T-helper 2 cell treated with Interferon-gamma antibody and Interleukin-4, amounts not matched to agents 5 μg/mL and 100 μg/mL, for 36 hours (primary cell): ENCODE measurements at regions not wholly inside any gene's neighbourhood (a gene's known extent, or its start where the extent isn't known, plus 50 kb on each side); places are given as distances from the start of the nearest gene placed in this dataset.

ENCODE experiments used
- DNase-seq: peaks from one replicate; pipeline ENCODE4 v3.0.0; 2021; ENCODE audit warnings: low spot score
- H3K27ac Mint-ChIP-seq: one replicate; pipeline ENCODE4 v1.8.0; 2021; ENCODE audit warnings: mild to moderate bottlenecking, mixed read lengths
- H3K27me3 Mint-ChIP-seq: one replicate; pipeline ENCODE4 v1.8.0; 2021; ENCODE audit warnings: low read depth, mixed read lengths
- H3K36me3 Mint-ChIP-seq: one replicate; pipeline ENCODE4 v1.8.0; 2021; ENCODE audit warnings: low read depth, mixed read lengths
- H3K4me1 Mint-ChIP-seq: one replicate; pipeline ENCODE4 v1.8.0; 2021; ENCODE audit warnings: low read depth, mixed read lengths
- H3K4me3 Mint-ChIP-seq: one replicate; pipeline ENCODE4 v1.8.0; 2022; ENCODE audit warnings: mild to moderate bottlenecking, moderate library complexity, mixed read lengths
- H3K9me3 Mint-ChIP-seq: one replicate; pipeline ENCODE4 v1.8.0; 2021; ENCODE audit warnings: mixed read lengths

- no peaks in the 10 kb centered on the region for H3K27me3 Mint-ChIP-seq
- H3K36me3 Mint-ChIP-seq = no peaks in the 10 kb centered on the region
- DNase-seq = no peak
- H3K4me3 Mint-ChIP-seq = no peak overlapping the region
- H3K27ac Mint-ChIP-seq = no peak overlapping the region
- peaks cover 14% of the 10 kb centered on the region for H3K9me3 Mint-ChIP-seq
- no peaks in the 10 kb centered on the region for H3K4me1 Mint-ChIP-seq
These were observed 824.2 kb upstream of the FAM98A start for GRCh38 chr2:34423301-34423700.

GRCh38 chr2:34419856-34420255 lies 820.8 kb upstream of the FAM98A start:
- Mint-ChIP-seq H3K4me3 (no peak overlapping the region), H3K9me3 (peaks cover 14% of the 10 kb centered on the region), H3K36me3 (no peaks in the 10 kb centered on the region), H3K27me3 (no peaks in the 10 kb centered on the region), H3K4me1 (no peaks in the 10 kb centered on the region), H3K27ac (no peak overlapping the region)
- no peak for DNase-seq

- Mint-ChIP-seq H3K36me3 (no peaks in the 10 kb centered on the region), H3K9me3 (peaks cover 4% of the 10 kb centered on the region), H3K27me3 (no peaks in the 10 kb centered on the region), H3K4me3 (no peak overlapping the region), H3K4me1 (no peaks in the 10 kb centered on the region), H3K27ac (no peak overlapping the region)
- no peak for DNase-seq
These were observed 817.8 kb upstream of the FAM98A start for GRCh38 chr2:34416856-34417255.

GRCh38 chr2:34414856-34415255 lies 815.8 kb upstream of the FAM98A start:
- Mint-ChIP-seq H3K27me3 (no peaks in the 10 kb centered on the region), H3K27ac (no peak overlapping the region)
- no peak for DNase-seq

GRCh38 chr2:34408100-34408499 lies 809.0 kb upstream of the FAM98A start:
- H3K27me3 Mint-ChIP-seq = no peaks in the 10 kb centered on the region
- H3K9me3 Mint-ChIP-seq = peaks cover 6% of the 10 kb centered on the region
- no peak overlapping the region for H3K4me3 Mint-ChIP-seq
- no peaks in the 10 kb centered on the region for H3K36me3 Mint-ChIP-seq
- no peaks in the 10 kb centered on the region for H3K4me1 Mint-ChIP-seq
- no peak overlapping the region for H3K27ac Mint-ChIP-seq
- DNase-seq = no peak

More at GRCh38 chr2:34414856-34415255, 815.8 kb upstream of the FAM98A start:
- Mint-ChIP-seq H3K9me3 (no peaks in the 10 kb centered on the region), H3K4me3 (no peak overlapping the region), H3K36me3 (no peaks in the 10 kb centered on the region), H3K4me1 (no peaks in the 10 kb centered on the region)

GRCh38 chr2:34403512-34403911 lies 804.4 kb upstream of the FAM98A start:
- H3K4me3 Mint-ChIP-seq = no peak overlapping the region
- no peak overlapping the region for H3K27ac Mint-ChIP-seq
- H3K27me3 Mint-ChIP-seq = no peaks in the 10 kb centered on the region
- H3K36me3 Mint-ChIP-seq = no peaks in the 10 kb centered on the region
- H3K4me1 Mint-ChIP-seq = no peaks in the 10 kb centered on the region
- no peak for DNase-seq
- peaks cover 12% of the 10 kb centered on the region for H3K9me3 Mint-ChIP-seq

GRCh38 chr2:34402376-34402775 lies 803.3 kb upstream of the FAM98A start:
- Mint-ChIP-seq H3K4me3 (no peak overlapping the region), H3K4me1 (no peaks in the 10 kb centered on the region), H3K36me3 (no peaks in the 10 kb centered on the region), H3K9me3 (peaks cover 12% of the 10 kb centered on the region), H3K27ac (no peak overlapping the region), H3K27me3 (no peaks in the 10 kb centered on the region)
- no peak for DNase-seq

GRCh38 chr2:34401186-34401585 lies 802.1 kb upstream of the FAM98A start:
- Mint-ChIP-seq H3K36me3 (no peaks in the 10 kb centered on the region), H3K9me3 (peaks cover 11% of the 10 kb centered on the region), H3K27me3 (no peaks in the 10 kb centered on the region), H3K4me3 (no peak overlapping the region), H3K27ac (no peak overlapping the region), H3K4me1 (no peaks in the 10 kb centered on the region)
- DNase-seq = no peak

GRCh38 chr2:34388446-34388845 lies 789.3 kb upstream of the FAM98A start:
- H3K4me3 Mint-ChIP-seq = no peak overlapping the region
- H3K4me1 Mint-ChIP-seq = no peaks in the 10 kb centered on the region
- H3K27me3 Mint-ChIP-seq = no peaks in the 10 kb centered on the region
- no peaks in the 10 kb centered on the region for H3K36me3 Mint-ChIP-seq
- H3K9me3 Mint-ChIP-seq = peaks cover 24% of the 10 kb centered on the region
- DNase-seq = no peak
- H3K27ac Mint-ChIP-seq = no peak overlapping the region

- no peaks in the 10 kb centered on the region for H3K36me3 Mint-ChIP-seq
- no peak overlapping the region for H3K4me3 Mint-ChIP-seq
- H3K27ac Mint-ChIP-seq = no peak overlapping the region
- H3K27me3 Mint-ChIP-seq = no peaks in the 10 kb centered on the region
- no peaks in the 10 kb centered on the region for H3K4me1 Mint-ChIP-seq
- DNase-seq = no peak
- peaks cover 24% of the 10 kb centered on the region for H3K9me3 Mint-ChIP-seq
These were observed 788.4 kb upstream of the FAM98A start for GRCh38 chr2:34387536-34387935.

- Mint-ChIP-seq H3K4me3 (no peak overlapping the region), H3K9me3 (peaks cover 15% of the 10 kb centered on the region), H3K27ac (no peak overlapping the region), H3K4me1 (no peaks in the 10 kb centered on the region), H3K36me3 (no peaks in the 10 kb centered on the region), H3K27me3 (no peaks in the 10 kb centered on the region)
- no peak for DNase-seq
These were observed 780.5 kb upstream of the FAM98A start for GRCh38 chr2:34379586-34379985.

GRCh38 chr2:34373586-34374233 lies 774.6 kb upstream of the FAM98A start:
- Mint-ChIP-seq H3K4me1 (no peaks in the 10 kb centered on the region), H3K36me3 (no peaks in the 10 kb centered on the region), H3K27ac (no peak overlapping the region), H3K4me3 (no peak overlapping the region), H3K27me3 (no peaks in the 10 kb centered on the region), H3K9me3 (peaks cover 16% of the 10 kb centered on the region)
- no peak for DNase-seq

GRCh38 chr2:34372967-34373366 lies 773.9 kb upstream of the FAM98A start:
- no peaks in the 10 kb centered on the region for H3K4me1 Mint-ChIP-seq
- H3K27me3 Mint-ChIP-seq = no peaks in the 10 kb centered on the region
- no peaks in the 10 kb centered on the region for H3K36me3 Mint-ChIP-seq
- peaks cover 18% of the 10 kb centered on the region for H3K9me3 Mint-ChIP-seq
- DNase-seq = no peak
- no peak overlapping the region for H3K27ac Mint-ChIP-seq
- no peak overlapping the region for H3K4me3 Mint-ChIP-seq

- H3K9me3 Mint-ChIP-seq = peaks cover 13% of the 10 kb centered on the region
- H3K4me1 Mint-ChIP-seq = no peaks in the 10 kb centered on the region
These were observed 772.6 kb upstream of the FAM98A start for GRCh38 chr2:34371711-34372110.

GRCh38 chr2:34368304-34368703 lies 769.2 kb upstream of the FAM98A start:
- H3K4me1 Mint-ChIP-seq = no peaks in the 10 kb centered on the region
- no peaks in the 10 kb centered on the region for H3K27me3 Mint-ChIP-seq
- H3K4me3 Mint-ChIP-seq = no peak overlapping the region
- no peaks in the 10 kb centered on the region for H3K36me3 Mint-ChIP-seq
- H3K9me3 Mint-ChIP-seq = peaks cover 10% of the 10 kb centered on the region
- no peak overlapping the region for H3K27ac Mint-ChIP-seq
- no peak for DNase-seq

More at GRCh38 chr2:34371711-34372110, 772.6 kb upstream of the FAM98A start:
- Mint-ChIP-seq H3K4me3 (no peak overlapping the region), H3K36me3 (no peaks in the 10 kb centered on the region), H3K27ac (no peak overlapping the region), H3K27me3 (no peaks in the 10 kb centered on the region)
- no peak for DNase-seq
